B cell (primary cell): ENCODE measurements at regions not wholly inside any gene's neighbourhood (a gene's known extent, or its start where the extent isn't known, plus 50 kb on each side); places are given as distances from the start of the nearest gene placed in this dataset.
A peak's percentile ranks its signal among the peaks of the same experiment; 100 is the strongest.

ENCODE experiments used
- ATAC-seq: fragments of 200-7000 bp; cut with Tn5 transposase; one replicate; pipeline ENCODE4 v1.10.0; 2021; ENCODE audit warnings: low read depth, mild to moderate bottlenecking, moderate number of reproducible peaks, moderate library complexity
- CTCF ChIA-PET: fragments of 350-600 bp; sonication (Branson Sonifier 250); formaldehyde crosslinking; loops from one replicate; lab custom pipeline; 2021; ENCODE audit warnings: antibody characterized with exemption, inconsistent platforms; lab: Charles Lee
- POLR2A ChIA-PET: fragments of 350-600 bp; sonication (Branson Sonifier 250); formaldehyde crosslinking; loops from one replicate; lab custom pipeline; 2021; ENCODE audit warnings: antibody characterized with exemption; lab: Charles Lee
- DNase-seq: peaks from one replicate; pipeline ENCODE4 v3.0.0; 2013
- H2AFZ ChIP-seq: 2 replicates; pipeline ENCODE4 v1.6.1; 2012; ENCODE audit warnings: mild to moderate bottlenecking, low read depth, low read length; ENCODE audit not compliant: insufficient read depth, poor library complexity, severe bottlenecking
- H3K27ac ChIP-seq, 2 donors: 1 replicate in 1 of 2; 2 replicates in 1 of 2; pipeline ENCODE4 v1.5.1; 2012 to 2013; ENCODE audit warnings: low read length in 2 of 2, mild to moderate bottlenecking in 2 of 2, moderate library complexity in 1 of 2
- H3K27me3 ChIP-seq, 4 experiments: fragments of 200-600 bp in 1 of 4; sonication (generic) in 1 of 4; replicated peaks in 1 of 4; 1 replicate in 2 of 4; 2 replicates in 2 of 4; pipeline versions ENCODE4 v1.6.1 to v1.7.0; 2013 to 2016; ENCODE audit warnings: low read length in 3 of 4, mild to moderate bottlenecking in 2 of 4, mixed read lengths in 1 of 4, moderate library complexity in 1 of 4; ENCODE audit not compliant: insufficient read depth in 4 of 4, control insufficient read depth in 3 of 4; ENCODE audit errors: control extremely low read depth in 1 of 4
- H3K36me3 ChIP-seq, 2 experiments: replicated peaks in 1 of 2; 1 replicate in 1 of 2; 2 replicates in 1 of 2; pipeline versions ENCODE4 v1.6.1 to v1.7.1; 2013; ENCODE audit warnings: low read length in 1 of 2; ENCODE audit not compliant: insufficient read depth in 2 of 2, control insufficient read depth in 1 of 2; ENCODE audit errors: control extremely low read depth in 1 of 2, extremely low read depth in 1 of 2
- H3K4me1 ChIP-seq, 2 donors: fragments of 200-600 bp in 1 of 2; sonication (generic) in 1 of 2; 1 replicate in 1 of 2; 2 replicates in 1 of 2; pipeline versions ENCODE4 v1.5.1 to v1.6.1; 2013 to 2017; ENCODE audit warnings: low read length in 2 of 2; ENCODE audit not compliant: control insufficient read depth in 2 of 2, insufficient read depth in 2 of 2
- H3K4me2 ChIP-seq: replicated peaks from 2 replicates; pipeline ENCODE3; 2012; ENCODE audit warnings: mild to moderate bottlenecking, low read depth, low read length; ENCODE audit not compliant: poor library complexity, severe bottlenecking
- H3K4me3 ChIP-seq, 5 experiments: fragments of 200-600 bp in 1 of 5; sonication (generic) in 1 of 5; 1 replicate in 3 of 5; 2 replicates in 2 of 5; pipeline versions ENCODE4 v1.5.1 to v1.7.0; 2011 to 2016; ENCODE audit warnings: low read length in 4 of 5, mild to moderate bottlenecking in 4 of 5, low read depth in 2 of 5, control low read depth in 1 of 5, moderate library complexity in 1 of 5; ENCODE audit not compliant: insufficient read depth in 1 of 5; ENCODE audit errors: control extremely low read depth in 1 of 5, extremely low read depth in 1 of 5
- H3K79me2 ChIP-seq: fragments of 200-600 bp; sonication (generic); one replicate; pipeline ENCODE4 v1.6.0; 2016; ENCODE audit warnings: low read length; ENCODE audit not compliant: control insufficient read depth, insufficient read depth
- H3K9ac ChIP-seq: fragments of 200-600 bp; sonication (generic); 2 replicates; pipeline ENCODE4 v1.6.1; 2017; ENCODE audit warnings: mild to moderate bottlenecking, low read length, moderate library complexity
- H3K9me3 ChIP-seq, 3 donors: one replicate each; pipeline versions ENCODE4 v1.6.1 to v1.7.1; 2013; ENCODE audit warnings: low read length in 2 of 3; ENCODE audit not compliant: control insufficient read depth in 2 of 3, insufficient read depth in 1 of 3; ENCODE audit errors: control extremely low read depth in 1 of 3
- H4K20me1 ChIP-seq: 2 replicates; pipeline ENCODE4 v1.6.0; 2012; ENCODE audit warnings: mild to moderate bottlenecking, low read length; ENCODE audit not compliant: insufficient read depth, control insufficient read depth, poor library complexity, severe bottlenecking
- H3K27ac Mint-ChIP-seq: one replicate; pipeline ENCODE4 v1.8.0; 2021; ENCODE audit warnings: mixed read lengths
- H3K27me3 Mint-ChIP-seq: one replicate; pipeline ENCODE4 v1.8.0; 2021; ENCODE audit warnings: mixed read lengths
- H3K4me1 Mint-ChIP-seq: one replicate; pipeline ENCODE4 v1.8.0; 2021; ENCODE audit warnings: mixed read lengths
- H3K4me3 Mint-ChIP-seq: one replicate; pipeline ENCODE4 v1.8.0; 2021; ENCODE audit warnings: mixed read lengths
- H3K9me3 Mint-ChIP-seq: one replicate; pipeline ENCODE4 v1.8.0; 2022; ENCODE audit warnings: mixed read lengths; ENCODE audit not compliant: insufficient read depth
- CTCF ChIP-seq: fragments of 200-600 bp; IDR thresholded peaks from one replicate; pipeline ENCODE4 v1.8.0; 2022; ENCODE audit warnings: antibody characterized with exemption, mild to moderate bottlenecking
- EZH2 ChIP-seq: IDR thresholded peaks from 2 replicates; pipeline ENCODE4 v1.6.1; 2012; ENCODE audit warnings: borderline replicate concordance, low read depth, mild to moderate bottlenecking, moderate library complexity, low read length; ENCODE audit not compliant: insufficient read depth, poor library complexity, severe bottlenecking
- WGBS: methylation state at CpG from one replicate; pipeline ENCODE4 v1.1.5; 2013; ENCODE audit warnings: missing lambda C conversion rate; ENCODE audit not compliant: insufficient coverage; 5-methylcytosine and 5-hydroxymethylcytosine counted together
- intact Hi-C: fragments of 100-400 bp; cut with micrococcal nuclease; formaldehyde crosslinking; loops from one replicate; pipeline ENCODE4 v1.10.0; 2022

- Mint-ChIP-seq H3K4me1 (peaks cover 8% of the 10 kb centered on the region), H3K27ac (no peak overlapping the region), H3K27me3 (peaks cover 24% of the 10 kb centered on the region), H3K9me3 (peaks cover 5% of the 10 kb centered on the region), H3K4me3 (no peak overlapping the region)
- DNase-seq = no peak
- peak overlapping the region; percentile 30 for H3K4me2 ChIP-seq
- CTCF ChIA-PET = interaction anchor here (1.3 kb wide), 1 partner anchor 10 kb away, joined by 3 read pairs; no protein-coding TSS in a partner anchor
- WGBS = 0% methylated on average over 6 of the region's 10 CpGs
- peaks cover 2 to 4% of the 10 kb centered on the region in 2 donors for H3K4me1 ChIP-seq
- H2AFZ ChIP-seq = no peak overlapping the region
- intact Hi-C loops = no loop called here
- no peaks in the 10 kb centered on the region for H3K36me3 ChIP-seq
- no peaks in the 10 kb centered on the region for H3K79me2 ChIP-seq
- POLR2A ChIA-PET = no interaction called here
- H3K9ac ChIP-seq = no peak overlapping the region
- H3K27me3 ChIP-seq = peaks cover 0 to 3% (median 0%) of the 10 kb centered on the region in 4 experiments
- peaks cover 2 to 6% (median 3%) of the 10 kb centered on the region in 3 donors for H3K9me3 ChIP-seq
- no peaks in the 10 kb centered on the region for H4K20me1 ChIP-seq
- no peak for ATAC-seq
- no peak for TF ChIP-seq EZH2
- TF ChIP-seq CTCF = no peak
- H3K27ac ChIP-seq = no peak overlapping the region
- no peak overlapping the region for H3K4me3 ChIP-seq
Measured at GRCh38 chr3:152656214-152656971, 178.5 kb upstream of the P2RY1 start.

GRCh38 chr3:152656972-152657355 is 178.0 kb upstream of the P2RY1 start:
- H3K27me3 ChIP-seq = peaks cover 0 to 3% (median 0%) of the 10 kb centered on the region in 4 experiments
- TF ChIP-seq EZH2 (no peak), CTCF (no peak)
- peaks cover 8% of the 10 kb centered on the region for H3K4me1 Mint-ChIP-seq
- POLR2A ChIA-PET = no interaction called here
- ATAC-seq = no peak
- no peak overlapping the region for H3K9ac ChIP-seq
- CTCF ChIA-PET = interaction anchor here (0.9 to 1.3 kb wide), 2 partner anchors 9 to 213 kb away, joined by 3 read pairs; no protein-coding TSS in a partner anchor
- DNase-seq = no peak
- H3K27ac Mint-ChIP-seq = no peak overlapping the region
- H3K4me1 ChIP-seq = peaks cover 2 to 4% of the 10 kb centered on the region in 2 donors
- H2AFZ ChIP-seq = no peak overlapping the region
- no peaks in the 10 kb centered on the region for H3K79me2 ChIP-seq
- peaks cover 3 to 6% (median 3%) of the 10 kb centered on the region in 3 donors for H3K9me3 ChIP-seq
- no peaks in the 10 kb centered on the region for H3K36me3 ChIP-seq
- peaks cover 5% of the 10 kb centered on the region for H3K9me3 Mint-ChIP-seq
- no peaks in the 10 kb centered on the region for H4K20me1 ChIP-seq
- peaks cover 24% of the 10 kb centered on the region for H3K27me3 Mint-ChIP-seq
- no peak overlapping the region for H3K4me2 ChIP-seq
- intact Hi-C loops = no loop called here
- H3K4me3 ChIP-seq = no peak overlapping the region
- no peak overlapping the region for H3K27ac ChIP-seq
- no peak overlapping the region for H3K4me3 Mint-ChIP-seq
